IPS DF 19.7 (cell line): ENCODE measurements at regions not wholly inside any gene's neighbourhood (a gene's known extent, or its start where the extent isn't known, plus 50 kb on each side); places are given as distances from the start of the nearest gene placed in this dataset.
"Not testable (repeated sequence)": the region's sequence is repeated elsewhere in the genome, so short reads cannot be mapped to it uniquely, and the experiment has no call there.

ENCODE experiments used
- DNase-seq: peaks from one replicate; pipeline ENCODE4 v3.0.0-alpha.2; 2013; ENCODE audit warnings: low read depth, low spot score

GRCh38 chr10:45056806-45057205 is 56.1 kb downstream of the ZNF22 start:
- not testable (repeated sequence) for DNase-seq

- no peak for DNase-seq
Measured at GRCh38 chr10:45058580-45058979, 57.9 kb downstream of the ZNF22 start.

- no peak for DNase-seq
Measured at GRCh38 chr10:45058992-45059561, 58.4 kb downstream of the ZNF22 start.

GRCh38 chr10:45059632-45060031 is 58.9 kb downstream of the ZNF22 start:
- DNase-seq = no peak

GRCh38 chr10:45061982-45062381 is 61.3 kb downstream of the ZNF22 start:
- DNase-seq = no peak

GRCh38 chr10:45063591-45064231 is 63.0 kb downstream of the ZNF22 start:
- DNase-seq = no peak

- DNase-seq = no peak
Measured at GRCh38 chr10:45064998-45065397, 64.3 kb downstream of the ZNF22 start.

- DNase-seq = no peak
Measured at GRCh38 chr10:45071043-45071813, 70.5 kb downstream of the ZNF22 start.

GRCh38 chr10:45075216-45075615 is 74.5 kb downstream of the ZNF22 start:
- no peak for DNase-seq

- DNase-seq = no peak
Measured at GRCh38 chr10:45075826-45076380, 75.2 kb downstream of the ZNF22 start.

- DNase-seq = no peak
Measured at GRCh38 chr10:45076891-45077290, 76.2 kb downstream of the ZNF22 start.

GRCh38 chr10:45080331-45080730 is 79.6 kb downstream of the ZNF22 start:
- DNase-seq = no peak

- no peak for DNase-seq
Measured at GRCh38 chr10:45082176-45082575, 81.5 kb downstream of the ZNF22 start.

- no peak for DNase-seq
Measured at GRCh38 chr10:45091968-45092367, 91.2 kb downstream of the ZNF22 start.

GRCh38 chr10:45093945-45094344 is 93.2 kb downstream of the ZNF22 start:
- DNase-seq = no peak

- DNase-seq = no peak
Measured at GRCh38 chr10:45095286-45095685, 94.6 kb downstream of the ZNF22 start.

- no peak for DNase-seq
Measured at GRCh38 chr10:45096001-45096400, 95.3 kb downstream of the ZNF22 start.

GRCh38 chr10:45100429-45100828 is 99.7 kb downstream of the ZNF22 start:
- no peak for DNase-seq

GRCh38 chr10:45104674-45105073 is 104.0 kb downstream of the ZNF22 start:
- no peak for DNase-seq

- DNase-seq = not testable (repeated sequence)
Measured at GRCh38 chr10:45105309-45105708, 104.6 kb downstream of the ZNF22 start.

- DNase-seq = no peak
Measured at GRCh38 chr10:45106236-45106856, 105.6 kb downstream of the ZNF22 start.

GRCh38 chr10:45111509-45111908 is 110.8 kb downstream of the ZNF22 start:
- DNase-seq = no peak
